Loucy (cell line): ENCODE measurements at regions not wholly inside any gene's neighbourhood (a gene's known extent, or its start where the extent isn't known, plus 50 kb on each side); places are given as distances from the start of the nearest gene placed in this dataset.

ENCODE experiments used
- H2AFZ ChIP-seq: fragments of 200-600 bp; sonication (generic); 2 replicates; pipeline ENCODE4 v1.6.0; 2016; ENCODE audit warnings: antibody characterized with exemption, mild to moderate bottlenecking, low read length, moderate library complexity
- H3F3A ChIP-seq: fragments of 200-600 bp; 2 replicates; pipeline ENCODE4 v1.6.0; 2016; ENCODE audit warnings: antibody characterized with exemption, low read depth, mild to moderate bottlenecking
- H3K27me3 ChIP-seq: fragments of 200-600 bp; sonication (generic); 2 replicates; pipeline ENCODE4 v1.6.1; 2014; ENCODE audit warnings: low read length, mild to moderate bottlenecking; ENCODE audit not compliant: insufficient read depth, poor library complexity, severe bottlenecking
- H3K36me3 ChIP-seq: fragments of 200-600 bp; sonication (generic); 2 replicates; pipeline ENCODE4 v1.6.1; 2016; ENCODE audit warnings: low read length; ENCODE audit not compliant: insufficient read depth
- H3K4me1 ChIP-seq: fragments of 200-600 bp; sonication (generic); 2 replicates; pipeline ENCODE4 v1.5.1; 2014; ENCODE audit warnings: low read length, mild to moderate bottlenecking; ENCODE audit not compliant: insufficient read depth, poor library complexity, severe bottlenecking
- H3K4me2 ChIP-seq: fragments of 200-600 bp; sonication (generic); 2 replicates; pipeline ENCODE4 v1.6.0; 2014; ENCODE audit warnings: antibody characterized with exemption, low read length, low read depth, mild to moderate bottlenecking; ENCODE audit not compliant: poor library complexity, severe bottlenecking
- H3K4me3 ChIP-seq: fragments of 200-600 bp; sonication (generic); 2 replicates; pipeline ENCODE4 v1.5.1; 2014; ENCODE audit warnings: low read length, mild to moderate bottlenecking, mixed read lengths; ENCODE audit not compliant: poor library complexity, severe bottlenecking
- H3K79me2 ChIP-seq: fragments of 200-600 bp; sonication (generic); 2 replicates; pipeline ENCODE4 v1.6.1; 2014; ENCODE audit warnings: low read length; ENCODE audit not compliant: insufficient read depth
- H3K9ac ChIP-seq: fragments of 200-600 bp; sonication (generic); 2 replicates; pipeline ENCODE4 v1.6.0; 2014; ENCODE audit warnings: mild to moderate bottlenecking, low read depth, low read length, moderate library complexity; ENCODE audit not compliant: poor library complexity, severe bottlenecking
- H3K9me2 ChIP-seq: fragments of 200-600 bp; sonication (generic); replicated peaks from 2 replicates; pipeline ENCODE4 v1.6.1; 2016; ENCODE audit warnings: low read depth, low read length, mixed read lengths
- H3K9me3 ChIP-seq: fragments of 200-600 bp; sonication (generic); 2 replicates; pipeline ENCODE4 v1.6.1; 2014; ENCODE audit warnings: mild to moderate bottlenecking, antibody characterized with exemption, low read length, low read depth; ENCODE audit not compliant: insufficient read depth
- H4K20me1 ChIP-seq: fragments of 200-600 bp; sonication (generic); 2 replicates; pipeline ENCODE4 v1.6.0; 2014; ENCODE audit warnings: antibody characterized with exemption, low read length, mild to moderate bottlenecking; ENCODE audit not compliant: insufficient read depth, poor library complexity, severe bottlenecking
- EZH2phosphoT487 ChIP-seq: fragments of 200-600 bp; IDR thresholded peaks from 2 replicates; pipeline ENCODE4 v1.6.1; 2018; ENCODE audit warnings: antibody characterized with exemption, mild to moderate bottlenecking, moderate library complexity, borderline replicate concordance
- TF ChIP-seq, protein P1 (sequence below): fragments of 200-600 bp; sonication (generic); conservative IDR thresholded peaks from 2 replicates; pipeline ENCODE4 v1.5.1; 2014; ENCODE audit warnings: mild to moderate bottlenecking, antibody characterized with exemption, low read length

DNA sequence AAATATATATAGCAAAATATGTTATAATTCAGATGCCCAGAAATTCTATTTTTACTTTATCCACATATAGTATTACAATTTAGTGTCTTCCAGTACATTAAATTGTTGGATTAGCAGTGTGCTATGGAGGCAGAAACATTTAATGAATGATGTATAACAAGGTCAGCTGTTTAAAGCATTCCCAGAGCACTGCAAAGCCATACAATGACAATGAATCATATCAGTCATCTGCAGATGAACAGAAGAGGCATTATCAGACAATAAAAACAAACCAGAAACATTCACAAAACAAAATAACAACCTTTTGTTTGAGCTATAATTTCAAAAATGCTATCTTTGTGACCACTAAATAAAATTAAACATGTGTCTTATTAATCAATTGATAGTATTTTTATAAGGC, 524.2 kb downstream of the FAT4 start:
- Histone ChIP-seq H3K9ac (no peak overlapping the region), H3F3A (no peaks in the 10 kb centered on the region), H3K79me2 (no peaks in the 10 kb centered on the region), H3K36me3 (no peaks in the 10 kb centered on the region), H3K9me2 (no peaks in the 10 kb centered on the region), H2AFZ (no peak overlapping the region), H3K27me3 (no peaks in the 10 kb centered on the region), H4K20me1 (no peaks in the 10 kb centered on the region), H3K4me1 (no peaks in the 10 kb centered on the region), H3K9me3 (no peaks in the 10 kb centered on the region), H3K4me2 (no peak overlapping the region), H3K4me3 (no peak overlapping the region)
- TF ChIP-seq, protein P1, sequence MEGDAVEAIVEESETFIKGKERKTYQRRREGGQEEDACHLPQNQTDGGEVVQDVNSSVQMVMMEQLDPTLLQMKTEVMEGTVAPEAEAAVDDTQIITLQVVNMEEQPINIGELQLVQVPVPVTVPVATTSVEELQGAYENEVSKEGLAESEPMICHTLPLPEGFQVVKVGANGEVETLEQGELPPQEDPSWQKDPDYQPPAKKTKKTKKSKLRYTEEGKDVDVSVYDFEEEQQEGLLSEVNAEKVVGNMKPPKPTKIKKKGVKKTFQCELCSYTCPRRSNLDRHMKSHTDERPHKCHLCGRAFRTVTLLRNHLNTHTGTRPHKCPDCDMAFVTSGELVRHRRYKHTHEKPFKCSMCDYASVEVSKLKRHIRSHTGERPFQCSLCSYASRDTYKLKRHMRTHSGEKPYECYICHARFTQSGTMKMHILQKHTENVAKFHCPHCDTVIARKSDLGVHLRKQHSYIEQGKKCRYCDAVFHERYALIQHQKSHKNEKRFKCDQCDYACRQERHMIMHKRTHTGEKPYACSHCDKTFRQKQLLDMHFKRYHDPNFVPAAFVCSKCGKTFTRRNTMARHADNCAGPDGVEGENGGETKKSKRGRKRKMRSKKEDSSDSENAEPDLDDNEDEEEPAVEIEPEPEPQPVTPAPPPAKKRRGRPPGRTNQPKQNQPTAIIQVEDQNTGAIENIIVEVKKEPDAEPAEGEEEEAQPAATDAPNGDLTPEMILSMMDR: no peak
- no peak for TF ChIP-seq EZH2phosphoT487

DNA sequence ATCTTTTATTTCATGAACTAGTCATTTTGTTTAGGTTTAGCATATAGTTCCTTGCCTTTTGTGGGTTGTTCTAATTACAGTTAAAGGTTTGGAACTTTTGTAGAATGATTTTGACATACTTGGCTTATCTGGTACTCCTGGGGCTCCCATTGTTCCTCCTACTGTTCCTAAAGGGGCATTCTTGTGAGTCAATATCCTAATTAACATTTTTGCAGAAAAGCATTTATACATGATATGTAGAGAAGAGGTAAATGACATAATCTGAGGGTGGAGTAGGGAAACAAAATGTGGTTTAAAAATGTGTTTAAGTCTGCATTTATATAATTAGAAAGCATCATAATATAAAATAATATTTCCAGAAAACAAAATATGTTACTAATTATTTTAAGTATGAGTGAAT, 529.2 kb downstream of the FAT4 start:
- Histone ChIP-seq H3K4me3 (no peak overlapping the region), H3F3A (no peaks in the 10 kb centered on the region), H3K9me3 (no peaks in the 10 kb centered on the region), H3K4me2 (no peak overlapping the region), H3K36me3 (no peaks in the 10 kb centered on the region), H3K27me3 (no peaks in the 10 kb centered on the region), H3K9me2 (no peaks in the 10 kb centered on the region), H2AFZ (no peak overlapping the region), H4K20me1 (no peaks in the 10 kb centered on the region), H3K4me1 (no peaks in the 10 kb centered on the region), H3K9ac (no peak overlapping the region), H3K79me2 (no peaks in the 10 kb centered on the region)
- no peak for TF ChIP-seq EZH2phosphoT487
- TF ChIP-seq, protein P1: no peak

DNA sequence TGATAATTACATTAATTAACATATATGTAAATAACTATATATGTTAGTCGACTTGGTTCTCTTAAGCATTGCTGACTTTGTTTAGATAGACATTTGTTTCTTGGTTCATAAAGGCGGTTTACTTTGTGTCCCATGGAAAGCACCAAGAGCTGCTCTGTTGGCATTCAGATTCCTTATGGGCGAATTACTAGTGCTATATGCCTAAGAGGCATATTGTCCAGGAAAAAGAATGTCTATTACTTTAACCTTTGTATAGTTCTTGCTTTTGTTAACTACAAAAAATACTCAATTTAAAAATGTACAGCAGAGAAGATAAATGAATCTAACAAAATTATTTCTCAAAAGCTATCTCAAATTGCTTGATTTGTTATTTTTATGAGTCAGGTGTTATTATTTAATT, 532.8 kb downstream of the FAT4 start:
- Histone ChIP-seq H3F3A (no peaks in the 10 kb centered on the region), H3K79me2 (no peaks in the 10 kb centered on the region), H3K9me3 (no peaks in the 10 kb centered on the region), H3K36me3 (no peaks in the 10 kb centered on the region), H2AFZ (no peak overlapping the region), H3K9me2 (no peaks in the 10 kb centered on the region), H3K4me2 (no peak overlapping the region), H3K9ac (no peak overlapping the region), H4K20me1 (no peaks in the 10 kb centered on the region), H3K4me1 (no peaks in the 10 kb centered on the region), H3K4me3 (no peak overlapping the region), H3K27me3 (no peaks in the 10 kb centered on the region)
- TF ChIP-seq, protein P1: no peak
- no peak for TF ChIP-seq EZH2phosphoT487
